GM12878 (cell line): ENCODE measurements at regions not wholly inside any gene's neighbourhood (a gene's known extent, or its start where the extent isn't known, plus 50 kb on each side); places are given as distances from the start of the nearest gene placed in this dataset.

Source experiments
- BHLHE40 ChIP-seq, 2 experiments: fragments of 450-650 bp in 1 of 2; IDR thresholded peaks; 2 replicates each; pipeline ENCODE4 v1.6.1; 2011 to 2017; ENCODE audit warnings: low read depth in 2 of 2, borderline replicate concordance in 1 of 2, improper control_type of control experiment in 1 of 2, low read length in 1 of 2, mild to moderate bottlenecking in 1 of 2
- BRCA1 ChIP-seq: IDR thresholded peaks from 2 replicates; pipeline ENCODE4 v1.6.1; 2011; ENCODE audit warnings: low read depth, low read length, improper control_type of control experiment
- CBFB ChIP-seq: IDR thresholded peaks from 2 replicates; pipeline ENCODE4 v1.6.1; 2016; ENCODE audit warnings: antibody characterized with exemption, low read depth
- SREBF2 ChIP-seq: IDR thresholded peaks from 2 replicates; pipeline ENCODE4 v1.6.1; 2012; ENCODE audit warnings: mild to moderate bottlenecking, low read length
- SUPT20H ChIP-seq: IDR thresholded peaks from 2 replicates; pipeline ENCODE4 v1.6.1; 2011; ENCODE audit warnings: low read depth, mild to moderate bottlenecking, low read length, moderate library complexity, borderline replicate concordance; ENCODE audit not compliant: control insufficient read depth
- ZNF384 ChIP-seq: IDR thresholded peaks from 2 replicates; pipeline ENCODE4 v1.6.1; 2012; ENCODE audit warnings: low read depth, mild to moderate bottlenecking, low read length, improper control_type of control experiment, borderline replicate concordance
- TF ChIP-seq, protein P1 (sequence below), 3 experiments: IDR thresholded peaks in 2 of 3; conservative IDR thresholded peaks in 1 of 3; 2 replicates each; pipeline ENCODE4 v1.5.1; 2011; ENCODE audit warnings: low read depth in 3 of 3, low read length in 3 of 3, mild to moderate bottlenecking in 3 of 3, control low read depth in 2 of 3, moderate library complexity in 2 of 3, inconsistent platforms in 1 of 3, mixed read lengths in 1 of 3; ENCODE audit not compliant: control insufficient read depth in 2 of 3, insufficient read depth in 1 of 3; ENCODE audit errors: extremely low read depth in 1 of 3
- TF ChIP-seq, protein P2 (sequence below): fragments of 450-650 bp; IDR thresholded peaks from 2 replicates; pipeline ENCODE4 v1.6.1; 2017; ENCODE audit warnings: mild to moderate bottlenecking, moderate library complexity

DNA sequence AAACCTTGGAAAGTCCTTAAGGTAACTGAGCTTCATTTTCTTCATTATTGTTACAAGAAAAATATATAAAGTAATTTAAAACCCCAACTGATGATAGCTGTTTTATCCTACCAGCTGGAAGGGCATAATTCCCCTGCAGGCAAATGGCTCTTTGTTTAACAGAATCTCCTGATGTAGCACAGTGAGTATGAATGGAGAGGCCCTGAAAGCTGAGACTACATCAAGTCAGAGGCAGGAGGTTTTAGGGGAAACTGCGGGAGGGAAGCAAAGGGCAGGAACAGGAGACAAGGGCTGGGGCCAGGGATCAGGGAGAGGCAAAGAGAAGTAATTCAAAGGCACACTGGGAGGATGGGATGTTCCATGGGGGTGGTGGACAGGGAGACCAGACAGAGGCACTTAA lies 119.0 kb upstream of the LRFN2 start:
- TF ChIP-seq, protein P1, sequence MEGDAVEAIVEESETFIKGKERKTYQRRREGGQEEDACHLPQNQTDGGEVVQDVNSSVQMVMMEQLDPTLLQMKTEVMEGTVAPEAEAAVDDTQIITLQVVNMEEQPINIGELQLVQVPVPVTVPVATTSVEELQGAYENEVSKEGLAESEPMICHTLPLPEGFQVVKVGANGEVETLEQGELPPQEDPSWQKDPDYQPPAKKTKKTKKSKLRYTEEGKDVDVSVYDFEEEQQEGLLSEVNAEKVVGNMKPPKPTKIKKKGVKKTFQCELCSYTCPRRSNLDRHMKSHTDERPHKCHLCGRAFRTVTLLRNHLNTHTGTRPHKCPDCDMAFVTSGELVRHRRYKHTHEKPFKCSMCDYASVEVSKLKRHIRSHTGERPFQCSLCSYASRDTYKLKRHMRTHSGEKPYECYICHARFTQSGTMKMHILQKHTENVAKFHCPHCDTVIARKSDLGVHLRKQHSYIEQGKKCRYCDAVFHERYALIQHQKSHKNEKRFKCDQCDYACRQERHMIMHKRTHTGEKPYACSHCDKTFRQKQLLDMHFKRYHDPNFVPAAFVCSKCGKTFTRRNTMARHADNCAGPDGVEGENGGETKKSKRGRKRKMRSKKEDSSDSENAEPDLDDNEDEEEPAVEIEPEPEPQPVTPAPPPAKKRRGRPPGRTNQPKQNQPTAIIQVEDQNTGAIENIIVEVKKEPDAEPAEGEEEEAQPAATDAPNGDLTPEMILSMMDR (IDR thresholded peaks at IDR 0.05 in 2 of 3, conservative IDR thresholded peaks at IDR 0.05 in 1 of 3; ENCODE audit: control insufficient read depth in 2 of 3, extremely low read depth in 1 of 3, insufficient read depth in 1 of 3, low read depth in 3 of 3, low read length in 3 of 3): no peak
- TF ChIP-seq SREBF2 (no peak), CBFB (no peak), SUPT20H (no peak), BRCA1 (no peak), ZNF384 (no peak), BHLHE40 (IDR thresholded peaks at IDR 0.05; ENCODE audit: borderline replicate concordance in 1 of 2, low read depth in 2 of 2, low read length in 1 of 2) (no peak)
- TF ChIP-seq, protein P2, sequence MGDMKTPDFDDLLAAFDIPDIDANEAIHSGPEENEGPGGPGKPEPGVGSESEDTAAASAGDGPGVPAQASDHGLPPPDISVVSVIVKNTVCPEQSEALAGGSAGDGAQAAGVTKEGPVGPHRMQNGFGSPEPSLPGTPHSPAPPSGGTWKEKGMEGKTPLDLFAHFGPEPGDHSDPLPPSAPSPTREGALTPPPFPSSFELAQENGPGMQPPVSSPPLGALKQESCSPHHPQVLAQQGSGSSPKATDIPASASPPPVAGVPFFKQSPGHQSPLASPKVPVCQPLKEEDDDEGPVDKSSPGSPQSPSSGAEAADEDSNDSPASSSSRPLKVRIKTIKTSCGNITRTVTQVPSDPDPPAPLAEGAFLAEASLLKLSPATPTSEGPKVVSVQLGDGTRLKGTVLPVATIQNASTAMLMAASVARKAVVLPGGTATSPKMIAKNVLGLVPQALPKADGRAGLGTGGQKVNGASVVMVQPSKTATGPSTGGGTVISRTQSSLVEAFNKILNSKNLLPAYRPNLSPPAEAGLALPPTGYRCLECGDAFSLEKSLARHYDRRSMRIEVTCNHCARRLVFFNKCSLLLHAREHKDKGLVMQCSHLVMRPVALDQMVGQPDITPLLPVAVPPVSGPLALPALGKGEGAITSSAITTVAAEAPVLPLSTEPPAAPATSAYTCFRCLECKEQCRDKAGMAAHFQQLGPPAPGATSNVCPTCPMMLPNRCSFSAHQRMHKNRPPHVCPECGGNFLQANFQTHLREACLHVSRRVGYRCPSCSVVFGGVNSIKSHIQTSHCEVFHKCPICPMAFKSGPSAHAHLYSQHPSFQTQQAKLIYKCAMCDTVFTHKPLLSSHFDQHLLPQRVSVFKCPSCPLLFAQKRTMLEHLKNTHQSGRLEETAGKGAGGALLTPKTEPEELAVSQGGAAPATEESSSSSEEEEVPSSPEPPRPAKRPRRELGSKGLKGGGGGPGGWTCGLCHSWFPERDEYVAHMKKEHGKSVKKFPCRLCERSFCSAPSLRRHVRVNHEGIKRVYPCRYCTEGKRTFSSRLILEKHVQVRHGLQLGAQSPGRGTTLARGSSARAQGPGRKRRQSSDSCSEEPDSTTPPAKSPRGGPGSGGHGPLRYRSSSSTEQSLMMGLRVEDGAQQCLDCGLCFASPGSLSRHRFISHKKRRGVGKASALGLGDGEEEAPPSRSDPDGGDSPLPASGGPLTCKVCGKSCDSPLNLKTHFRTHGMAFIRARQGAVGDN: no peak
